ENCODE measurements at regions not wholly inside any gene's neighbourhood (a gene's known extent, or its start where the extent isn't known, plus 50 kb on each side); places are given as distances from the start of the nearest gene placed in this dataset.
"Not testable (repeated sequence)": the region's sequence is repeated elsewhere in the genome, so short reads cannot be mapped to it uniquely, and the experiment has no call there.

DNA sequence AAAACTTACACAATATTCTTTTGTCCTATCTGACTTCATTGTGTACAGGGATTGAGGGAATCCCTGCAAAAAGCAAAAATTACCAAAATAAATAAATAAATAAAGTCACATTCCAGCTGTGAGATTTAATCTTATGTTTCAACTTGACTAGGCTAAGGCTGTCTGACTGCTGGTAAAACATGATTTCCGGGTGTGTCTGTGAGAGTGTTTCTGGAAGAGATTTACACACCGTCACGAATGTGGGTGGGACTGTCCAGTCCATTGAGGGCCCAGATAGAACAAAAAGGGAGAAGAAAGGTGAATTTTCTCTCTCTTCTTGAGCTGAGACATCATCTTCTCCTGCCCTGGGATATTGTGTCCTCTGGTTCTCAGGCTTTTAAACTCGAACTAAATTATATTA lies 166.1 kb downstream of the LIG4 start:
- H3K4me1 Mint-ChIP-seq (ENCODE audit: low read depth), result no peaks in the 10 kb centered on the region
- no peak overlapping the region for H3K27ac Mint-ChIP-seq (ENCODE audit: unreplicated experiment)
- H3K9me3 Mint-ChIP-seq (ENCODE audit: low read depth), result peaks cover 4% of the 10 kb centered on the region
- no peak for DNase-seq (ENCODE audit: low spot score)
- peaks cover 6% of the 10 kb centered on the region for H3K27me3 Mint-ChIP-seq (ENCODE audit: low read depth)
- TF ChIP-seq CTCF (IDR thresholded peaks at IDR 0.05), result no peak
- H3K36me3 Mint-ChIP-seq (ENCODE audit: low read depth), result no peaks in the 10 kb centered on the region
- no peak overlapping the region for H3K4me3 Mint-ChIP-seq (ENCODE audit: unreplicated experiment)

GRCh38 chr13:108044954-108045353 lies 170.4 kb downstream of the LIG4 start:
- Mint-ChIP-seq H3K27me3 (ENCODE audit: low read depth) (peaks cover 9% of the 10 kb centered on the region), H3K4me3 (ENCODE audit: unreplicated experiment) (no peak overlapping the region)
- TF ChIP-seq CTCF (IDR thresholded peaks at IDR 0.05), result no peak

GRCh38 chr13:108042866-108043265 lies 172.5 kb downstream of the LIG4 start:
- DNase-seq (ENCODE audit: low spot score); H3K36me3 Mint-ChIP-seq (ENCODE audit: low read depth); H3K9me3 Mint-ChIP-seq (ENCODE audit: low read depth); H3K4me3 Mint-ChIP-seq (ENCODE audit: unreplicated experiment); H3K4me1 Mint-ChIP-seq (ENCODE audit: low read depth); H3K27me3 Mint-ChIP-seq (ENCODE audit: low read depth); H3K27ac Mint-ChIP-seq (ENCODE audit: unreplicated experiment): not testable (repeated sequence)

More at GRCh38 chr13:108044954-108045353, 170.4 kb downstream of the LIG4 start:
- no peaks in the 10 kb centered on the region for H3K36me3 Mint-ChIP-seq (ENCODE audit: low read depth)
- no peaks in the 10 kb centered on the region for H3K4me1 Mint-ChIP-seq (ENCODE audit: low read depth)
- peaks cover 4% of the 10 kb centered on the region for H3K9me3 Mint-ChIP-seq (ENCODE audit: low read depth)
- no peak for DNase-seq (ENCODE audit: low spot score)
- H3K27ac Mint-ChIP-seq (ENCODE audit: unreplicated experiment), result no peak overlapping the region

DNA sequence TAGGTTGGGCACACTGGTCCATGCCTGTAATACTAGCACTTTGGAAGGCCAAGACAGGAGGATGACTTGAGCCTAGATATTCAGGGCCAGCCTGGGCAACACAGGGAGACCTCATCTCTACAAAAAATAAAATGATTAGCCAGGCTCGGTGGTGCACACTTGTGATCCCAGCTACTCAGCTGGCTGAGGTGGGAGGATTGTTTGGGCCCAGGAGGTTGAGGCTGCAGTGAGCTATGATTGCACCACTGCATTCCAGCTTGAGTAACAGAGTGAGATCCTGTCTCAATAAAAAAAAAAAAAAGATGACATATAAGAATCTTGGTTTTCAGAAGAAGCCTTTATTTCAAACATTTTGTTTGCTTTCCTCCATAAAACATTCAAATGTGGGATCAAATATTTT lies 178.0 kb downstream of the LIG4 start:
- Mint-ChIP-seq H3K27me3 (ENCODE audit: low read depth) (peaks cover 5% of the 10 kb centered on the region), H3K4me3 (ENCODE audit: unreplicated experiment) (no peak overlapping the region), H3K4me1 (ENCODE audit: low read depth) (no peaks in the 10 kb centered on the region), H3K36me3 (ENCODE audit: low read depth) (no peaks in the 10 kb centered on the region), H3K9me3 (ENCODE audit: low read depth) (peaks cover 4% of the 10 kb centered on the region), H3K27ac (ENCODE audit: unreplicated experiment) (no peak overlapping the region)
- no peak for DNase-seq (ENCODE audit: low spot score)
- TF ChIP-seq CTCF (IDR thresholded peaks at IDR 0.05), result no peak

DNA sequence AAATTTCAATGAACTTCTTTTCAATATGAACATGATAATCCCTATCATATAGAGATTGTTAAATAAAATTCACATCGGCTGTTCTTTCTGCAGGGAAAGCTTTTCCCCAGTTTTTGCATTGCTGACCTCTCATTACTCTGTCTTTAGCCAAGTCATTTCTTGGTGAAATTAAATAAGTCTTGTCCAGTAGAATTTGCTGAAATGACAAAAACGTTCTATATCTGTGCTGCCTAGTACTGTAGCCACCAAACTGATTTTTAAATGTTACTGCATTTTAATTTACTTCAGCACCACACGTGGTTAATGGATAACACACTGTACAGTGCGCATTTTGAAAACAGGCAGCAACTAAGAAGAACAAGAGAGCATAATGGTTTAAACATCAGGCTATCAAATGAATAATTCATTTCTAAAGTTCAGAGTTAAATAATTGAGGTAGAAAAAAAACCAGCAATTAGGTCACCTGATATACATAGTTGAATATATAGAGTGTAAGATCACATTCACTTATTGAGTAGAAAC lies 178.9 kb downstream of the LIG4 start:
- no peak overlapping the region for H3K27ac Mint-ChIP-seq (ENCODE audit: unreplicated experiment)
- no peaks in the 10 kb centered on the region for H3K4me1 Mint-ChIP-seq (ENCODE audit: low read depth)
- DNase-seq (ENCODE audit: low spot score), result no peak
- TF ChIP-seq CTCF (IDR thresholded peaks at IDR 0.05), result no peak
- no peaks in the 10 kb centered on the region for H3K9me3 Mint-ChIP-seq (ENCODE audit: low read depth)
- no peak overlapping the region for H3K4me3 Mint-ChIP-seq (ENCODE audit: unreplicated experiment)
- H3K27me3 Mint-ChIP-seq (ENCODE audit: low read depth), result peaks cover 9% of the 10 kb centered on the region
- no peaks in the 10 kb centered on the region for H3K36me3 Mint-ChIP-seq (ENCODE audit: low read depth)

- Mint-ChIP-seq H3K4me3 (ENCODE audit: unreplicated experiment) (no peak overlapping the region), H3K27me3 (ENCODE audit: low read depth) (peaks cover 9% of the 10 kb centered on the region), H3K27ac (ENCODE audit: unreplicated experiment) (no peak overlapping the region), H3K4me1 (ENCODE audit: low read depth) (no peaks in the 10 kb centered on the region), H3K9me3 (ENCODE audit: low read depth) (no peaks in the 10 kb centered on the region), H3K36me3 (ENCODE audit: low read depth) (no peaks in the 10 kb centered on the region)
- no peak for DNase-seq (ENCODE audit: low spot score)
- TF ChIP-seq CTCF (IDR thresholded peaks at IDR 0.05), result no peak
Observed at GRCh38 chr13:108034909-108035410, 180.4 kb downstream of the LIG4 start.

Measured in chondrocyte (in vitro differentiated cells).